ENCODE measurements at regions not wholly inside any gene's neighbourhood (a gene's known extent, or its start where the extent isn't known, plus 50 kb on each side); places are given as distances from the start of the nearest gene placed in this dataset.
"Not testable (repeated sequence)": the region's sequence is repeated elsewhere in the genome, so short reads cannot be mapped to it uniquely, and the experiment has no call there.

DNA sequence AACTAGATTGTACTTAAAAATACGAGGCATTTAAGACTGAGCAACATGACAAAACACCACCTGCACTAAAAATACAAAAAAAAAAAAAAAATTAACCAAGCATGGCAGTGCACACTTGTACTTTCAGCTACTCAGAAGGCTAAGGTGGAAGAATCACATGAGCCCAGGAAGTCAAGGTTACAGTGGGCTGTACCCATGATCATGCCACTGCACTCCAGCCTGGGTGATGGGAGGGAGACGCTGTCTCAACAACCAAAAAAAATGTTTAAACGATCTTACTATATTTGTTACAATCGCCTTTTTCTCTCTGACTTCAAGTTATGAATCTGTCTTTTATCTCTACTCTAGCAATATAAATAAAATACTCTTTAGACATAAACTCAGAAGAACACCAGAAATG lies 1454.3 kb downstream of the MAT2B start:
- no peak for DNase-seq (ENCODE audit: low read depth)

DNA sequence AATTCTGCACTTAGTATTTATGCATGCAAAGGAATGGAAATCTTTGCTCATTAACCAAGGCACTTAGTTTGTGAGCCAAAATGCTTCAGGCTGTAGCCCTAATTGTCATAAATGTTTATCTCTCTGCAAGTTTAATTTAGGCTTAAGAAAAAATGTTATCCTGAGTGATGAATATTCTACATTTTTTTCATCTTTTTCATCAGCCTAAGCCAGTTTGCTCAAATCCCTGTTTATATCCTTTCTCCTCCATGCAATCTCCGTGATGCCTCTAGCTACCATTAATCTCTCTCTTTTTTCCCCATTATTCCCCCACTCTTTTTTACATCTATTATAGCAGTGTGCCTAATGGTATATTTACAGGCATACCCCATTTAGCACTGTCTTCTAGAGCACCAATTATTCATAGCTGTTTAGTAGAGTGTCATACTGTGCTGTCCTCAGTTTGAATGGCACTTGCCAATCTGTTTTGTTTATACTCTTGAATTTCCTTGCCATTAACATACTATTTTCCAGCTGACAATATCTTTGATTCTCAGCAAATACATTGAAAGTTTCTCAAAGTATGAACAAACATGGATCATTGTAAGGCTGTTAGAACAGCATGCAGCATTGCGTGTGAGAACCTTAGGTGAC lies 1457.0 kb downstream of the MAT2B start:
- no peak for DNase-seq (ENCODE audit: low read depth)

DNA sequence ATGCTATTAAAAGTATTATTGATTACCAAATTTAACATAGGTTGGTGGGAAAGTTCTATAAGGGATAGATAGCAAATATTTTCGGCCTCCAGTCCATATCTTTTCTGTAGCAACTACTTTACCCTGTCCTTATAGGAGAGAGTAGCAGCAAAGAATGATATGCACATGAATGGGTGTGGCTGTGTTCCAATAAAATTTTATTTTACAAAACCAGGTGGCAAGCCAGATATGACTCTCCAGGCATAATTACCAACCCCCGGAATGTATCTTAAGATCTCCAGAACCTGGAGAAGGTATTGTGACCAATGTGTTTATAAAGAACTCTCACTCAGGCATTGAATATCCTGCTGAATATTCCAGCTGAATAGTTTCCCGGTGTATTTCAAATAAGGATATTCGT lies 1461.2 kb downstream of the MAT2B start:
- no peak for DNase-seq (ENCODE audit: low read depth)

DNA sequence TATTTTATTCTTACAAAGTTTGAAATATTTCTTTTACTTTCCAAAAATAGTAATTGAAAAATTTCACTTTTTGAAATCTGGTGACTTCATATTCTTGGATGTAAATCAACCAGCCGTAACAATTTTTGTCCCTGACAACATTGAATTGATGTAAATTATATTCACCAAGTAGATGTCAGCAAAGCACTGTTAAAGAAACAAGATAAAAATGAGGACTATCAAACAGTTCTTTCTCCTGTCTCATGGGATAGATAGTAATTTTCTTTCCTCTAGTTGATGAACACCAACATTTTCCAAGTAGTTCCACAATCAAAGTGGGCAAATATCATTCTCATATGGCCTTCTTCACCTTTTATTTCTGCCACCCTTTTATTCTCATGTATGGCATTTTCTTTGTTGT lies 1461.9 kb downstream of the MAT2B start:
- no peak for DNase-seq (ENCODE audit: low read depth)

DNA sequence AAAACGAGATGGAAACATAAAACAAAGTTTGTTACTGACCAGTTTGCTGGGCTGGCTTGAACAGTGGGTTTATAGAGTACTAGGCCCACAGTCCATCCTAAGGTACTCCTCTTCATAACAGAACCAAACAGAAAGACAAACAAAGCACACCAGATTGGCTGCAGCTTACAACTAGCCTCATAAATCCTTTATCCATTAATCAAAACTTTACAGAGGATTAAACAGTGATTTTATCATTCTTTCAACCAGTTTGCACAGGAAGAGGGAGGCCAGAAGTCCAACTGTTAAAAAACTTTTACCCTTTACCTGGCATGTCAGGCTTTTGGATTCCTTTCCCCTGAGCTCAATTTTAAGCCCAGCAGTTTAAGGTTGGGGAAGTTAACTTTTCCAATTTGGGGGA lies 1467.6 kb downstream of the MAT2B start:
- no peak for DNase-seq (ENCODE audit: low read depth)

DNA sequence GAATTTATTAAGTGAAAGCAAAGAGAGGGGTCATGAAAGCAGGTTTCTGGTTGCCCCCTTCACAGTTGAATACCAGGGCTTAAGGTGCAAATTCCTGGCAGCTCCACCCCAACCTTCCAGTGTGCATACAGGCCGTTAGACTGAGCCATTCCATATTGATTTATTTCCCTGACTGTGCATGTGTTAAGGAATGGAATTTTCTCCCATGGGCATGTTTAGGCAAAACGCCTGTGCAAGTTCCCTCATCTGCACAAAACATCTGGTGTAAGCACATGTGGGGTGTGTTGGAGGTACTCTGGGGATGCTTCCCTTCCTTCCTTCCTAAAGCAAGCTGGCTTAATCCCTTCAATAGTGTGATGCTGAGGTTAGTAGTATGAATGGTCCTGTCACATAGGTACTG lies 1470.6 kb downstream of the MAT2B start:
- DNase-seq (ENCODE audit: low read depth), result no peak

DNA sequence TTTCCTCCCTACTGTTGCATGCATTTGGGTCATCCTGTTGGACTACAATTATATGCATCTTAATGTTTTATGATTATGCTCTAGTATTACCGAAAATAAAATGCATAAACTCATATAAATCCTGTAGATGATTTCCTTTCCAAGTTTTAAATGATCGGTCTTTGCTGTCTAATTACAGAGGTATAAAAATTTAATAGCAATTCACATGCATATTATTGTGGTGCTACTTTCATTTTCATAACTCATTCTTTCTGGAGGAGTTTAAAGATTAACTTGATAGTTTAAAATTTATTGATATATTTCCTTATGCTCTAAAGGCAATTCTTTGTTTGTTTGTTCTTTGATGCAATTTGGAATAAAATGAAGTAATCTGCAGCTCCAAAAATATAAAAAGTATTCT lies 1475.1 kb downstream of the MAT2B start:
- no peak for DNase-seq (ENCODE audit: low read depth)

DNA sequence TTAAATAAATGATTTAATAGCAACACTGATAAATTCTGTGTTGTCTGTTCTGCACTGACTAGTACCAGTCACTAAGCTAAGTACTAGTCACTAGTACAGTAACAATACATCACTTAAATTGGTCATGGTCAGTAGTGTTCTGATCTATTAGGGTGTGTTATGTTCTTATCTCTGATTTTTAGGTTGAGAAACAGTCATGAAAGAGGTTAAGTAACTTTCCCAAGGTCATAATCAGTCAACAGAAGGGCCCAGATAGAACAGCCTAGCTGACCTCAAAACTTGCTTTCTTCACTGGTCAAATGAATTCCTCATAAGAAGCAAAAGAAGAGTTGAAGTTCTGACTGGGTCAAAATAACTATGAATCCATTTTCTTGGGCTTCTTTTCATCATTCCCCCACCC lies 1492.7 kb downstream of the MAT2B start:
- no peak for DNase-seq (ENCODE audit: low read depth)

DNA sequence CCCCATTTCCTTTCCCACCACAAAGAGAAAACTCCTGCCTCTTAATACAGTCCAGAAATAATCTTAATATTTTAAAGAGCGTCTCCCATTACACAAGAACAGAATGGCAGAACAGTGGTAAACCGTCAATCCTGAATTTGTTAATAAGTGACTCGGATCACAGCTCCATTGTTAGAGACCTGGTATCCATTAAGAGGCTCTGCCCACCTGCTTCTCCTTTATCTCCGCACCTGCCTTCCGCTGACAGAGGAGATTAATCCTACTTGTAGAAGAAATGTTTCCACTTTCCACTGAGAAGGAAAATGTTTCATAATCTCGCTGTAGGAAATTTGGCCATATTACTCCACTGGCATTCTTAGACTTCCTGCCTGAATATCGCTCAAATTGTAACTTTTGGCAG lies 1493.2 kb downstream of the MAT2B start:
- DNase-seq (ENCODE audit: low read depth), result no peak

DNA sequence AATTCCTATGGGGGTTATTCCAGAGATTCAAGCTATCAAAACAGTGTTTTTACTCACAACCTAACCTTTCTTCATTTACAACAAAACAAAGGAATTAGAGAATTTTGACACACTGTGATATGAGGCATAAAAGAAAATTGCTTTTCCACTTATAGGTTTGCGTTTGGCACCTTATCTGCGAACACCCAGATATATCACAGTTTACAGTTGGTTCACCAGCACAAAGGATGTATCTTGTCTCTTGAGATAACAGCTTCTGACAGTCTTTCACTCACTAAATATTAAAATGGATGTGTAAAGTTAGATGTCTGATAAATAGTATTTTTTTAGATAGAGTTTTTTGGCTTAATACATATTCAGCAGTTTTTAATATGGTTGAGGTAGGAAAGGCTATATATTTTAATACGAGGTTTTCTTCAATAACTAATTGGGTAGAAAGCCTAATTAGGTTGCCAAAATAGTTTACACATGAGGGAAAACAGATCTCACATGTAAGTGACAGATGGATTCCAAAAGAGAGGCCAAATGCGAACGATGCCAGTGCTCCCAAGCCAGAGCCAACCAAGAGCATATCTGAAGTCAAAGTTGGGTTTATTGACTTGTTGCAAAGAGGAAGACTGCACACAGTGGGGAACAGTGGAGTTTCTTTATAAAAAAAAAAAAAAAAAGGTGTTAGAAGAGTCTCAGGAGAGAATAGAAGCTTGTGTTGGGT lies 1495.2 kb downstream of the MAT2B start:
- no peak for DNase-seq (ENCODE audit: low read depth)

DNA sequence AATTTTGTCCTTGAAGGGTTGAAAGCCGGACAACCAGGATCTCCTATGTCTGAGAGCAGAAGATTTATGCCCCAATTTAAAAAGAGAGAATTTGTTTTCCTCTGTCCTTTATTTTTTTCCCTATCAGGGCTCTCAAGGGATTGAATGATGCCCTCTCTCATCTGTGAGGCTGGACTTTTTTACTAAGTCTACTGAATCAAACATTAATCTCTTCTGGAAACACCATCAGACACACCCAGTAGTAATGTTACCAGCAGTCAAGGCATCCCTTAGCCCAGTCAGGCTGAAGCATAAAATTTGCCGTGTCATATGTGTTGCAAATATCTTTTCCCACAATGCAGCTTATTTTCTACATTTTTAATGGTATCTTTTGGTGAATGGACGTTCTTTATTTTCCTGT lies 1497.9 kb downstream of the MAT2B start:
- no peak for DNase-seq (ENCODE audit: low read depth)

DNA sequence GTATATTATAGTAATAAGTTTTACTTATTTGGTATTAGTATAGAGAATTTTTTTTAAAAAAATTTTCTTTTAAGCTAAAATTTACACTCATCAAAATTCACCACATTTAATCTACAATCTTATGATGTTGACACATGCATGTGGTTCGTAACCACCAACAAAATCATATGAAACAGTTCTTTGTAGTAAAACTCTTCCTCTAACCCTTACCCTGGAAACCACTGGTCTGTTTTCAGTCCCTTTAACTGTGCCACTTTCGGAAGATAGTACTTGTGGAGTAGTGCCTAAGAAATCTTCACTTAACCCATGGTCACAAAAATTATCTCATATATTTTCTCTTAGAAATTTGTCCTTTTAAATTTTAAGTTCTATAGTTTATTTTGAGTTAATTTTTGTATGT lies 1498.8 kb downstream of the MAT2B start:
- DNase-seq (ENCODE audit: low read depth), result no peak

DNA sequence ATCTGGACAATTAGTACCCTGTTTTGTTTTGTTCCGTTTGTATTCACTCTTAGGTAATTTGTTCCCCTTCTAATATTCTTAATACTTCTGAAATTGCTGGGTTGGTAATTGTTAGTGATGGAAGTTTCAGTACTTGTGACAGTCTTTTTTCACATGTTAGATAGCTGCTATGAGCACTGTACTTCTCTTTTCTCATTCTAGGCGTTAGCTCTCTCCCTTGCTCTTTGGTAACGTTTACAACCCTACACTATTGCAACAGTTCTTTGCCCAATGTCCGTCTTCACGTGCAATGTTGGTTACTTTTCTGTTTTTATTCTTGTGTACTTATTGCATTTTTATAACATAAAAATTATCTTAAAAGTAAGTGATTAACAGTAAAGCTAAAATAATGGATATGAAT lies 1509.0 kb downstream of the MAT2B start:
- DNase-seq (ENCODE audit: low read depth), result no peak

DNA sequence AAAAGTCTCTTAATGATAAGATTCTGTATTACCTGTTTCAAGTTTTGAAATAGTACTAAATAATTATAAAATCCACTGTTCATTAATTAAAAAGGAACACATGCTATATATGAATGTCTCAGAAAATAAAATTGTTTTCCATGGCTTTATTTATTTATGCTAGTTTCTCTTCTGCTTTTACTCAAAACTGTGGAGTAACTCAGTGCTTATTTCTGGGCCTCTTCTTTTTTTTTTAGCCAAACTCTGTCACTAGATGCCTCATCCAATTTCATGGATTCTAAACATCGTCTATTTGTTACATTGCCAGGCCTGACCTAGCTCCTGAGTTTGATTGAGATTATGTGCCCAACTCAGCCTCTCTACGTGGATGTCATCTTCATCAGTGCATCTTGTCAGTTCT lies 1509.7 kb downstream of the MAT2B start:
- no peak for DNase-seq (ENCODE audit: low read depth)

DNA sequence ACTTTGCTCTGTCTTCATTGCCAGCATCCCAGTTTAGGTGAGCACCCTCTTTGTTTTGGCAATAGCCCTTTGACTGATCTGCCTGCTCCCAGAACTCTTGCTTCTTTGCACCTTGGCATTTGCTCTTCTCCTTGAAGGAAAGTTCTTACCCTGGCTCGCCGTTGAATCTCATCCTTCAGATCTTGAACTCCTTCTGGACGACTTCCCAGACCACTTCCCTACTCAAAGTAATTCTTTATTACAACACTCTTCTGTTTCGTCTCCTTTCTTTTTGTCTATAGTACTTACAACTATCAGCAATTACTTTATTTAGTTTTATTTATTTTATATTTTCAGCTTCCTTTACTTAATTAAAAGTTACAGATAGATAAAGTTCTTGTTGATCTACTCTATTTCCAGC lies 1510.1 kb downstream of the MAT2B start:
- DNase-seq (ENCODE audit: low read depth), result no peak

DNA sequence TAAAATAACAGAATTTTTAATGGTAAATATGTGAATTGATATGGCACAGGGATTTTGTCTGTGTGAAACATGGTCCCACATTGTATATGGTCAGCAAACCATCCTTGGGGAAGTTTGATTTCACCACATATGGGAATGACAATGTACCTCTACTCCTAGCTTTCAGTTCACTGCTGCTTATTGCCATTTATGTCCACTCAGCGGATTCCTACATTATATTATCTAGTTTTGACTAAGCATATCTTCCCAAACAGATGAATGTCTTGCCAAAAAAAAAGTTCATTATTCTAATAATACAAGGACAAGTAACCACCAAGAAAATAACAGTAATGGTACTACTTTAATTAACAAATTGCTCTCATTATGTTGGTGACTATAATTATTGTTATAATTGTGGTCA lies 1521.6 kb downstream of the MAT2B start:
- DNase-seq (ENCODE audit: low read depth), result no peak

DNA sequence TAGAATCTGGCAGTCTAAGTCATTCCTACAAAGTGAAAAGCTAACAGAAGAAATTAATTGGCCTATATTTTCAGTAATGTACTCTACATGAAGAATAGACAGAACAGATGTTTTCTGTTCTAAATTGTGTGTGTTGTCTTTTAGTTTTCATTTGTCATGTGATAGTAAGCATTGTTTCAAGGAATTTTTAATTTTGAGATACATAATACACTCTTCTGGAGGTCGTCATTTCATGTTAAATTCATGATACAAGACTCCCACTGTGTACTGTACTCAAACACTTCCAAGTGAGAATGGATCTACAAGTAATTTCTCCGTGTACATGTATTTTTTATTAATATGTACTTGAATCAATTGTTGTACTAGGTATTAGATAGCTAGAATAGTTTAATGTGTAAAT lies 1522.9 kb downstream of the MAT2B start:
- no peak for DNase-seq (ENCODE audit: low read depth)

DNA sequence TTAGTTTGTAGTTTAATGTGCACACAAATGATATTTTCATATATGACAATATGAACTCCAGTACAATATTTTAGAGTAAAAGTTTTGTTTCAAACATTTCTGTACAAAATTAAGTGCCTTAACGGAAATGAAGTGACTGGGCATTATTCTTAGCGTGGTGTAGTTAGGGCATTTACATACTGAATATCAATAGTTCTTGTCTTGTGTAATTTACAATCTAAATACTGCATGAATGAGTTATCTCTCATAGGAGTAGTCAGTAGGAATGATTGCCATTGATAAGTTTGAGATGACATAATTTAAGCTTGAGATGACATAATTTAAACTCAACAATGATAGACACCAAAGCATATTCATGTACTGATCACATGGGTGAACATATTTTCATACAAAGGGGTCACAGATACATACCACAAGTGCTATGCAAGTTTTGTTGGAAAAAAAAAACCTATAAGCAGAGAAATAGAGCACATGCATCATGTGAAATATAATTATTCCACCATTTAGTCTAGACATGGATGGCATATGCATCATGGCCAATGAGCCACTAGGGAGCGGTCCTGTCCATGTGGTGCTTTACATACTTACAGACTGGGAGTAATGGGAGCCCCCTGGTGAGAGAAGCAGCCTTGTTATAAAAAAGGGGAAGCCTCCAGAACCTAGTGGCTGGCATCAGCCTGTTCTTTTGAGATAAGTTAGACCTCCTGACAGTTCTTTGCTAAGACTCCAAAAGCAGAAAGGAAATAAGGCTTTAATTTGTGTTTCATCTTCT lies 1523.9 kb downstream of the MAT2B start:
- peak; percentile 1 for DNase-seq (ENCODE audit: low read depth)

DNA sequence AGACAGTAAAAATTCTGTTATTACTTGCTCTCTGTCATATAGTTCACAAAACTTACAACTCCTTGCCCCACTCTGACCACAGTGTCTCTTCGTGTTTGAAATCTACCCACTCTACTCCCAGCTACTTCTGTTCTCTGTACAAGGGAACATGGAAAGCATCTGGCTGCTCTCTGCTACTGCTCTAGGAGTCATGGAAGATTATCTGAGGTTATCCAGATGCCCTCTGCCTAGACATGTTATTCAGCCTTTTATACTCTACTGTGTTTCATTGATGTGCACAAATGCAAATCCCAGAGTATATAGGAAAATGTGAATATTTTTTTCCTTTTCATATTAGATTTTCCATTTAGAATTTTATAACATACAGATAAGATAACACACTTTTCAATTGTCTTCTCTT lies 1525.6 kb downstream of the MAT2B start:
- no peak for DNase-seq (ENCODE audit: low read depth)

DNA sequence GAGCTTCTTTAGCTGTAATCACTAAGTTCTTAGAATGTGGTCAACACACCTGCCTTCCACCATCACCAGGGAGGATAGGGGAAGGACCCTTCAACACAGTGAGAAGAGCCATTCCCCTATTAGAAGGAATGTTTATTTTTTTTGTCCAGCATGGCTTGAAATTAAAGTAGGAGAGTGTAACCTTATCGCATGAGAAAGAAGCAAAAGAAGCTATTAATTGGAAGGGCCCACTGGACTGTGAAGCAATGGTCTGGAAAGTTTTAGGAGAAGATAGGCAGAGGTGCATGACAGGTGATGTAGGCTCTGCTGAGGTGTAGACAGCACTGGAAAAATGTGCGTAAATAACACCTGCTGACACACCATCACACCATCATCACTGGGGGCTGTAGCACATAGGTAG lies 1526.0 kb downstream of the MAT2B start:
- no peak for DNase-seq (ENCODE audit: low read depth)

DNA sequence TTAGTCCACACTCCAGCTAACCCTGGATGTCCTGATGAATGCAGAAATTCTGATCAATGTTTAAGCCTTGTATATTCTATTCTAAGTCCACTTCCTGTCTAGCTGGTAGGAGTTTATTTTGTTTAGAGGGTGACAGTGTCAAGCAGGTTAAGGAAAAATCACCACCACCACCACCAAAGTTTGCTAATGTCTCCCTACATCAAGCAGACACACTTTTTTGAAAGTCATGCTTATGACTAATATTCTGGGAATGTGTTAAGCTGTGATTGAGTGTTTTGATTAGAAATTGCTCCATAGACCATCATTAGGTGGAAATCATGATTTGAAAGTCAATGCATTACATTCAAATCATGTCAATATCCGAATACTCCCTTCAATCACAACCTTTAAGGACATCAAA lies 1530.1 kb downstream of the MAT2B start:
- DNase-seq (ENCODE audit: low read depth), result no peak

DNA sequence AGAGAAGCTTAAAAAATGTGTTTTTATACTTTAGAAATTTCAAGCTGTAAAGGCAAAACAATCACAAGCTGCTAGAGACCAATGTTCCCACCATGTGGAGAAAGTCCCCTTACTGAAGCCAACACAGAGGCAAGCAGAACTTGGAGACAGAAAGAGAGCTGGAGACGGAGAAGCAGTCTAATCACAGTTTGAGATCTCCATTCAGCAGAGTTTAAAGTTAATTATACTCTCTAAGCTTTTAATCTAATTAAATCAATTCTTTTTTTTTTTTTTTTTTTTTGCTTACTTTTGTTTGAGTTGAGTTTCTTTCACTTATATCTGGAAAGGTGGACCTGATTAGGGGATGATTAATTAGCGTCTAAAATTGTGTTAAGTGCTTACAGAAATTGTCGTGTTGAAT lies 1534.3 kb downstream of the MAT2B start:
- DNase-seq (ENCODE audit: low read depth), result no peak

DNA sequence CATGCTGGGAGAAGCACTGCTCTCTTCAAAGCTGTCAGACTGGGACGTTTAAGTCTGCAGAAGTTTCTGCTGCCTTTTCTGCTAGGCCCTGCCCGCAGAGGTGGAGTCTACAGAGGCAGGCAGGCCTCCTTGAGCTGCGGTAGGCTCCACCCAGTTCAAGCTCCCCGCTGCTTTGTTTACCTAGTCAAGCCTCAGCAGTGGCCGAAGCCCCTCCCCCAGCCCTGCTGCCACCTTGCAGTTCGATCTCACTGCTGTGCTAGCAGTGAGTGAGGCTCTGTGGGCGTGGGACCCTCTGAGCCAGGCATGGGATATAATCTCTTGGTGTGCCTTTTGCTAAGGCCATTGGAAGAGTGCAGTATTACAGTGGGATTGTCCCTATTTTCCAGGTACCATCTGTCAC lies 1540.5 kb downstream of the MAT2B start:
- not testable (repeated sequence) for DNase-seq (ENCODE audit: low read depth)

Measured in LHCN-M2 (cell line).